PC-9 (cell line): ENCODE measurements at regions not wholly inside any gene's neighbourhood (a gene's known extent, or its start where the extent isn't known, plus 50 kb on each side); places are given as distances from the start of the nearest gene placed in this dataset.

ENCODE experiments used
- BruUV-seq: library from RNA; stranded (reverse); fragments of 400-500 nt; replicated peaks from 2 replicates; lab custom pipeline; 2021; lab: Mats Ljungman, UMichigan
- CTCF ChIA-PET: fragments of 300-600 bp; sonication (Branson Sonifier 250); formaldehyde crosslinking; loops from one replicate; lab custom pipeline; 2022; ENCODE audit warnings: antibody characterized with exemption; lab: Charles Lee
- POLR2A ChIA-PET: fragments of 300-600 bp; sonication (Branson Sonifier 250); formaldehyde crosslinking; loops from one replicate; lab custom pipeline; 2022; ENCODE audit warnings: antibody characterized with exemption; ENCODE audit not compliant: unreplicated experiment; lab: Charles Lee
- DNase-seq, 2 experiments: peaks; one replicate each; pipeline versions ENCODE4 v3.0.0 to v3.0.0-alpha.2; 2015 to 2022; ENCODE audit warnings: mixed read lengths in 1 of 2
- H2AFZ ChIP-seq: fragments of 200-600 bp; sonication (generic); 2 replicates; pipeline ENCODE4 v1.8.1; 2017; ENCODE audit warnings: antibody characterized with exemption
- H3F3A ChIP-seq: fragments of 200-600 bp; sonication (generic); 2 replicates; pipeline ENCODE4 v1.8.1; 2017; ENCODE audit warnings: antibody characterized with exemption, mild to moderate bottlenecking, low read depth; ENCODE audit not compliant: insufficient read depth
- H3K27ac ChIP-seq: fragments of 200-600 bp; sonication (generic); 2 replicates; pipeline ENCODE4 v1.6.1; 2016; ENCODE audit warnings: mixed run types
- H3K27me3 ChIP-seq: fragments of 200-600 bp; sonication (generic); 2 replicates; pipeline ENCODE4 v1.6.1; 2016; ENCODE audit warnings: low read depth, mixed run types; ENCODE audit not compliant: insufficient read depth
- H3K36me3 ChIP-seq: fragments of 200-600 bp; sonication (generic); 2 replicates; pipeline ENCODE4 v1.6.1; 2016; ENCODE audit warnings: low read depth, mixed run types
- H3K4me1 ChIP-seq: fragments of 200-600 bp; sonication (generic); replicated peaks from 2 replicates; pipeline ENCODE4 v1.6.1; 2016; ENCODE audit warnings: mixed run types; ENCODE audit not compliant: insufficient read depth
- H3K4me2 ChIP-seq: fragments of 200-600 bp; sonication (generic); 2 replicates; pipeline ENCODE4 v1.6.1; 2017; ENCODE audit warnings: mixed run types
- H3K4me3 ChIP-seq: fragments of 200-600 bp; sonication (generic); 2 replicates; pipeline ENCODE4 v1.6.1; 2016; ENCODE audit warnings: mixed run types
- H3K79me2 ChIP-seq: fragments of 200-600 bp; sonication (generic); 2 replicates; pipeline ENCODE4 v1.6.1; 2017; ENCODE audit warnings: low read depth, mixed run types
- H3K9me2 ChIP-seq: fragments of 200-600 bp; sonication (generic); 2 replicates; pipeline ENCODE4 v1.8.1; 2017; ENCODE audit warnings: mild to moderate bottlenecking; ENCODE audit not compliant: insufficient read depth
- H3K9me3 ChIP-seq: fragments of 200-600 bp; sonication (generic); 2 replicates; pipeline ENCODE4 v1.8.1; 2016; ENCODE audit warnings: low read depth; ENCODE audit not compliant: insufficient read depth
- H4K20me1 ChIP-seq: fragments of 200-600 bp; sonication (generic); 2 replicates; pipeline ENCODE4 v1.8.1; 2017; ENCODE audit not compliant: insufficient read depth
- CTCF ChIP-seq: fragments of 200-600 bp; sonication (generic); conservative IDR thresholded peaks from 2 replicates; pipeline ENCODE4 v1.6.1; 2017; ENCODE audit warnings: mixed run types, antibody characterized with exemption, mild to moderate bottlenecking, moderate library complexity
- EZH2 ChIP-seq: fragments of 200-600 bp; sonication (generic); IDR thresholded peaks from 2 replicates; pipeline ENCODE4 v1.8.0; 2017; ENCODE audit warnings: antibody characterized with exemption, low read depth
- intact Hi-C: fragments of 100-400 bp; cut with micrococcal nuclease; formaldehyde crosslinking; loops from one replicate; pipeline ENCODE4 v1.10.0; 2022; ENCODE audit not compliant: unreplicated experiment

- ChIA-PET POLR2A (no interaction called here), CTCF (no interaction called here)
- Histone ChIP-seq H3K9me2 (no peaks in the 10 kb centered on the region), H3K9me3 (no peaks in the 10 kb centered on the region), H3K27me3 (no peaks in the 10 kb centered on the region), H3K27ac (no peak overlapping the region), H2AFZ (no peak overlapping the region), H3K4me2 (no peak overlapping the region), H3K4me1 (peaks cover 3% of the 10 kb centered on the region; the same call in 1 of the 2 replicates), H3F3A (no peaks in the 10 kb centered on the region), H3K79me2 (no peaks in the 10 kb centered on the region), H3K36me3 (no peaks in the 10 kb centered on the region), H4K20me1 (no peaks in the 10 kb centered on the region), H3K4me3 (no peak overlapping the region)
- intact Hi-C loops: no loop called here
- TF ChIP-seq EZH2 (no peak), CTCF (no peak)
- no peak for DNase-seq
- BruUV-seq: no TSS peak
These were observed 152.6 kb upstream of the PELI1 start for GRCh38 chr2:64296695-64297346.

GRCh38 chr2:64298161-64298560 is 153.9 kb upstream of the PELI1 start:
- Histone ChIP-seq H3K27me3 (no peaks in the 10 kb centered on the region), H3K9me2 (no peaks in the 10 kb centered on the region), H3K4me2 (no peak overlapping the region), H3K27ac (no peak overlapping the region), H3K4me3 (no peak overlapping the region), H2AFZ (no peak overlapping the region), H3K9me3 (no peaks in the 10 kb centered on the region), H3K36me3 (no peaks in the 10 kb centered on the region), H4K20me1 (no peaks in the 10 kb centered on the region), H3K79me2 (no peaks in the 10 kb centered on the region), H3F3A (no peaks in the 10 kb centered on the region), H3K4me1 (no peaks in the 10 kb centered on the region)
- intact Hi-C loops: no loop called here
- CTCF ChIA-PET: no interaction called here
- DNase-seq: no peak
- TF ChIP-seq EZH2: no peak
- TF ChIP-seq CTCF: no peak
- POLR2A ChIA-PET: no interaction called here
- no TSS peak for BruUV-seq

GRCh38 chr2:64300066-64300465 is 153.9 kb upstream of the LGALSL start:
- Histone ChIP-seq H3K4me3 (no peak overlapping the region), H3K4me2 (no peak overlapping the region), H3K9me3 (no peaks in the 10 kb centered on the region), H4K20me1 (no peaks in the 10 kb centered on the region), H3K36me3 (no peaks in the 10 kb centered on the region), H3K4me1 (no peaks in the 10 kb centered on the region), H3K27ac (no peak overlapping the region), H3K9me2 (no peaks in the 10 kb centered on the region), H3F3A (no peaks in the 10 kb centered on the region), H3K27me3 (no peaks in the 10 kb centered on the region), H3K79me2 (no peaks in the 10 kb centered on the region), H2AFZ (no peak overlapping the region)
- ChIA-PET POLR2A (no interaction called here), CTCF (interaction anchor here (0.5 kb wide), 1 partner anchor 229 kb away, joined by 3 read pairs; no protein-coding TSS in a partner anchor)
- TF ChIP-seq EZH2 (no peak), CTCF (no peak)
- no TSS peak for BruUV-seq
- DNase-seq: no peak
- intact Hi-C loops: no loop called here
